ENCODE measurements at regions not wholly inside any gene's neighbourhood (a gene's known extent, or its start where the extent isn't known, plus 50 kb on each side); places are given as distances from the start of the nearest gene placed in this dataset.
"Not testable (repeated sequence)": the region's sequence is repeated elsewhere in the genome, so short reads cannot be mapped to it uniquely, and the experiment has no call there.

DNA sequence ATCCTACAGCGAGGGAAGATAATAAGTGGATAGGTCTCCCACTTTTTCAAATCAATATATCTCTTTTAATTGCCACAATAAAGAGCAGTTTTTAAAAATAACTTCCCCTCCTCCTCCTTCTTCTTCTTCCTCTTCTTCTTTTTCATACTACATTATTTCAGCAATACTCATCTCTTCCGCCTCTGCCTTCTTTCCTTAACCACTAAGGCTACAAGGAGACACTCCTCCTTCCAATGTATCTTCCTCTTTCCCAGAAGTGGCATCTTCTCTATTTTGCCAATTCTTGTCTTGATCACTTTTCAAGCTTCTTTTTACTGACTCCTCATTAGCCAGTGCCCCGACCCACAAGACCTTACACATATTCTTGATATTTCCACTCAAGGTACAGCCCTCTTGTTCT is 546.6 kb upstream of the CHAC2 start:
- H3K27me3 ChIP-seq, result no peaks in the 10 kb centered on the region
- H3K9ac ChIP-seq, result peak overlapping the region in 1 of 11 experiments; percentile 34; a peak in 1 of 22 replicates
- no peaks in the 10 kb centered on the region for H3K36me3 ChIP-seq
- H3K4me2 ChIP-seq, result peak overlapping the region in 7 of 11 experiments; percentile 20 to 99 (median 63); a peak in 12 of 22 replicates
- peak overlapping the region in 4 of 11 experiments; percentile 16 to 59 (median 42); a peak in 6 of 22 replicates for H3K27ac ChIP-seq
- TF ChIP-seq Cebpa-rat (IDR thresholded peaks at IDR 0.05), result no peak
- H4K20me1 ChIP-seq, result no peaks in the 10 kb centered on the region
- H3K4me1 ChIP-seq, result peaks cover 0 to 48% (median 9%) of the 10 kb centered on the region in 10 experiments; a peak in 11 of 20 replicates
- H3K9me3 ChIP-seq (replicated peaks in 1 of 11), result peaks cover 4 to 19% (median 9%) of the 10 kb centered on the region in 11 experiments; a peak in 16 of 22 replicates
- peak overlapping the region in 2 of 10 experiments; percentile 13 to 25; a peak in 2 of 20 replicates for H3K4me3 ChIP-seq

DNA sequence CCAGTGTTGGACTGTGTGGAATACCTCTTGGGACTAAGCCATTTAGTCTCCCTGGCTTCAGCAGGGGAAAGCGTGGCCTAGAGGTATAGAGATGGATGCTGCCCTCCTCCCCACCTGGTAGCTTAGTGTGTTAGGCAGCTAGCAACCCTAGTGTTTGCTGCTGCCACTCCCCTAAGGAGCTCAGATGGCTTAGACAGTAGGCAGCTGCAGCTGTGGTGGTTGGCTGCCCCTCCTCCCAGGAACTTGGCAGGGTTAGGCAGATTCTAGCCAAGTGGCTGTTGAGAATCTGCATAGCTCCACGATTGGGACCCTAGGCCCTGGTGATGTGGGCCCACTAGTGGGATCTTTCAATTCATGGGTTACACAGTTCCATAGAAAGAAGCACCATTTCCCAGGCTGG is 550.4 kb upstream of the CHAC2 start:
- no peak for TF ChIP-seq Cebpa-rat (IDR thresholded peaks at IDR 0.05)
- no peaks in the 10 kb centered on the region for H3K36me3 ChIP-seq
- H3K4me3 ChIP-seq, result no peak overlapping the region
- peaks cover 7 to 39% (median 12%) of the 10 kb centered on the region in 11 experiments; a peak in 18 of 22 replicates for H3K9me3 ChIP-seq (replicated peaks in 1 of 11)
- H3K4me1 ChIP-seq, result peaks cover 0 to 28% (median 9%) of the 10 kb centered on the region in 10 experiments; a peak in 11 of 20 replicates
- no peak overlapping the region for H3K9ac ChIP-seq
- H4K20me1 ChIP-seq, result no peaks in the 10 kb centered on the region
- H3K4me2 ChIP-seq, result no peak overlapping the region
- no peak overlapping the region for H3K27ac ChIP-seq
- no peaks in the 10 kb centered on the region for H3K27me3 ChIP-seq

DNA sequence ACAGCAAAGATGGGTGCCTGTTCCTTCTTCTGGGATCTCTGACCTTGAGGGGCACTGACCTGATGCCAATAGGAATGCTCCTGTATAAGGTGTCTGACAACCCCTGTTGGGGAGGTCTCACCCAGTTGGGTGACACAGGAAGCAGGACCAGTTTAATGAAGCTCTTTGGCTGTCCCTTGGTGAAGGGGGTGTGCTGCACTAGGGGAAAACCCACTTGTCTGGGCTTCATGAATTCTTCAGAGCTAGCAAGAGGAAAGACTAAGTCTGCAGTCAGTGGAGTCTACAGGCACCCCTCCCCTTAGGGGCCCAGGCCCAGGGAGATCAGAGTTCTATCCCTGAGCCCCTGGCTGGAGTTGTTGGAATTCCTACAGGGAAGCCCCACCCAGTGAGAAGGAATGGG is 550.8 kb upstream of the CHAC2 start:
- no peak for TF ChIP-seq Cebpa-rat (IDR thresholded peaks at IDR 0.05)
- H4K20me1 ChIP-seq, result no peaks in the 10 kb centered on the region
- H3K4me1 ChIP-seq, result peaks cover 0 to 23% (median 9%) of the 10 kb centered on the region in 10 experiments; a peak in 11 of 20 replicates
- no peak overlapping the region for H3K9ac ChIP-seq
- H3K36me3 ChIP-seq, result no peaks in the 10 kb centered on the region
- no peak overlapping the region for H3K4me2 ChIP-seq
- H3K27ac ChIP-seq, result no peak overlapping the region
- H3K27me3 ChIP-seq, result no peaks in the 10 kb centered on the region
- peaks cover 7 to 39% (median 12%) of the 10 kb centered on the region in 11 experiments; a peak in 18 of 22 replicates for H3K9me3 ChIP-seq (replicated peaks in 1 of 11)
- no peak overlapping the region for H3K4me3 ChIP-seq

DNA sequence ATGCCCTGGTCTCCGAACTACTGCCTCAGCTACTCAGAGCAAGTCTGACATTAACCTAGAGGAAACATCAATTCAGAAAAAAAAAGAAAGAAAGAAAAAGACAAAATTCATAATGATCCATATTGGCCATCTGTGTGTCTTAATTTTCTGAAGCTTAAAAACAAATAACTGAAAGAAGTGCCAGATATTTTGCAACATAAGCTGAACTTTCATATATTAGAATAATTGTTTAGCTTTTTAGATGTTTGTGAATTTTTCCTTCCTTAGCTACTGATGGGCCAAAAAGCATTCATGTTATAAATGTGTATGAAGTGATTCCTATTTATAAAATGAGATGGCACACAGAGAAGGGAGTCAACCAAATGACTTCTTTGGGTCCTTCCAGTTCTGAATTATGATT is 555.0 kb upstream of the CHAC2 start:
- Histone ChIP-seq H3K9me3 (replicated peaks in 1 of 11) (peaks cover 5 to 36% (median 11%) of the 10 kb centered on the region in 11 experiments; a peak in 18 of 22 replicates), H3K36me3 (no peaks in the 10 kb centered on the region), H3K4me3 (no peak overlapping the region), H3K9ac (no peak overlapping the region), H3K27ac (no peak overlapping the region), H3K4me1 (no peaks in the 10 kb centered on the region), H3K27me3 (no peaks in the 10 kb centered on the region), H3K4me2 (no peak overlapping the region), H4K20me1 (0 out of 22 replicates have a peak, but pooled peaks cover 0 to 2% (median 0%) of the 10 kb centered on the region in 11 experiments)
- no peak for TF ChIP-seq Cebpa-rat (IDR thresholded peaks at IDR 0.05)

DNA sequence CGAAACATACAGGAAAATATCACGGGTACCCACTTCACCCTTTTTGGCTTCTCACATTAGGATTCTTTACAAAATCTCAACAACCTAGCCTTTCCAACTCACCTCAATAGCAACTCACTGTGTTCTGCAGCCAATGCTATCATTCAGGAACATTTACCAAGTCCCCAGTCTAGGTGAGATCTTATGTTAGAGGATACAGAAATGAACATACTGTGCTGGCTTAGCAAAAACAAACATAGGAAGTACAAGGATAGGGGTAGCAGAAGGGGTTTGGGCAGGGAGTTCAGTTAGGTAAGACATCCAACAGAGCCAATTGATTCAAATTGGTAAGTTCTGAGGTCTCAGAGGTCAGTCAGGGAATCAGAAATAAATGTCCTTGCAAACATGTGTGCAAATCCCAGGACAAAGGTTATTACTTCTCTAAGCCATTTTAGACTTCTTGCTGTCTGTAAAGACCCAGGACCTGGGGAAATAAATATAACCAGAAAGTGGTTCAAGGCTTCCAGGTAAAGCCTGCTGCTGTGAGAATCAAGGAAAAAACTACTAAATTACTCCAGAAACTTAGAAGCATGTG is 556.3 kb upstream of the CHAC2 start:
- Histone ChIP-seq H3K9ac (no peak overlapping the region), H3K9me3 (replicated peaks in 1 of 11) (peaks cover 0 to 23% (median 5%) of the 10 kb centered on the region in 11 experiments; a peak in 10 of 22 replicates), H4K20me1 (0 out of 22 replicates have a peak, but pooled peaks cover 0 to 2% (median 0%) of the 10 kb centered on the region in 11 experiments), H3K27ac (no peak overlapping the region), H3K36me3 (no peaks in the 10 kb centered on the region), H3K4me3 (no peak overlapping the region), H3K27me3 (no peaks in the 10 kb centered on the region), H3K4me2 (no peak overlapping the region), H3K4me1 (no peaks in the 10 kb centered on the region)
- TF ChIP-seq Cebpa-rat (IDR thresholded peaks at IDR 0.05), result no peak

DNA sequence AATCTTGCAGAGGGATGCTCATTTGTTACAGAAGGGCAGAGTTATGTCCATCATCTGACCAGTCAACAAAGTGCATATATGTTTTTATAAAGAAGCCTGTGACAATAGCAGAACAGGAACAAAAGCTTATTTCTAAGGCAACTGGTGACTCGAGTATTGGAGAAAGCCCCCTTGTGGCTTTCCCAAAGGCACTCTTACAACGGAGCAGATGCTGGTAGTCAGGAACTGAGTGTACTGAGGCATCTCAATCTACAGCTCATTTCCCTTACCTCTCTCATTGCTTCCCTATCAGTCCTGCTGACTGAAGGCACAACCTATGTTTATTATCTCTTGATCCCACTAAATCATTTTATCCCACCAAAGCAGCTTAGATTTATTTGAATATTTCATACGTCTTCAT is 557.1 kb upstream of the CHAC2 start:
- no peak overlapping the region for H3K9ac ChIP-seq
- peaks cover 0 to 16% (median 5%) of the 10 kb centered on the region in 11 experiments; a peak in 10 of 22 replicates for H3K9me3 ChIP-seq (replicated peaks in 1 of 11)
- TF ChIP-seq Cebpa-rat (IDR thresholded peaks at IDR 0.05), result no peak
- 0 out of 22 replicates have a peak, but pooled peaks cover 0 to 2% (median 0%) of the 10 kb centered on the region in 11 experiments for H4K20me1 ChIP-seq
- H3K36me3 ChIP-seq, result no peaks in the 10 kb centered on the region
- H3K4me1 ChIP-seq, result no peaks in the 10 kb centered on the region
- H3K4me2 ChIP-seq, result no peak overlapping the region
- no peaks in the 10 kb centered on the region for H3K27me3 ChIP-seq
- no peak overlapping the region for H3K4me3 ChIP-seq
- no peak overlapping the region for H3K27ac ChIP-seq

DNA sequence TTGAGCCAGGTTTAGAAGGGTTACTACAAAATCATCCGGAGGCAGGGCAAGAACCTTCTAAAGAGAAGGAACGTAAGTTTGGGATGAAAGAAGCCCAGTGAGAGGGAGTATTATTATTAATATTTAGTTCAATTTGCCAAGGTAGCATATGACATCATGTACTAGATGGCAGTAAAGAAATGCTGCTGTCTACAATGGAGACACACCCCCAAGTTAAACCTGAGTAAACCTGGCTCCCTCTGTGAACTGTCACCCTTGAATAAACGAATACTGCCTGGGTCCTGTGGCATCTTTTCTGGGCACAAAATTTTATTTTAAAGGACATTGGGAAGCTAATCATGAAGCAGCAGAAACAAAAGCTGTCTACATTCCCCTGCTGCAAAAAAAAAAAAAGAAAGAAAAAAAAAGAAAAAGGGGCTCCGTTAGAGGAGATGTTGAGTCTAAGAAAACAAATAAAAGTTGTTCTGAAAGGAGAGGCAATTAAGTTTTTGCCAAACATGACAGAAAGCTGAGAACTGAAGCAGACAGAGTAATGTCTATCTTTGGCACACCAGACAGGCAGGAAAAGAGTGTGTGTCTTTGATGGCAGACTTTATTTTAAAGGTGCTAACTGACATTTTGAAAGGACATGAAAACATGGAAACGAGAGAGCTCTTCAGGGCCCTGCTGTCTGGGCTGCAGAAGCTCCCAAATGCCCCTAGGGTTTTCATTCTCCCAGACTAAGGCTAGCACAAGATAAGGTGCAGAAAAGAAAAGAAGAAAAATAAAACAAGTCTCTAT is 557.7 kb upstream of the CHAC2 start:
- no peak overlapping the region for H3K4me3 ChIP-seq
- H3K27ac ChIP-seq, result no peak overlapping the region
- H3K27me3 ChIP-seq, result no peaks in the 10 kb centered on the region
- TF ChIP-seq Cebpa-rat (IDR thresholded peaks at IDR 0.05), result no peak
- H3K9me3 ChIP-seq (replicated peaks in 1 of 11), result peaks cover 0 to 9% (median 3%) of the 10 kb centered on the region in 11 experiments; a peak in 7 of 22 replicates
- no peak overlapping the region for H3K4me2 ChIP-seq
- no peak overlapping the region for H3K9ac ChIP-seq
- 0 out of 22 replicates have a peak, but pooled peaks cover 0 to 2% (median 0%) of the 10 kb centered on the region in 11 experiments for H4K20me1 ChIP-seq
- H3K36me3 ChIP-seq, result no peaks in the 10 kb centered on the region
- no peaks in the 10 kb centered on the region for H3K4me1 ChIP-seq

DNA sequence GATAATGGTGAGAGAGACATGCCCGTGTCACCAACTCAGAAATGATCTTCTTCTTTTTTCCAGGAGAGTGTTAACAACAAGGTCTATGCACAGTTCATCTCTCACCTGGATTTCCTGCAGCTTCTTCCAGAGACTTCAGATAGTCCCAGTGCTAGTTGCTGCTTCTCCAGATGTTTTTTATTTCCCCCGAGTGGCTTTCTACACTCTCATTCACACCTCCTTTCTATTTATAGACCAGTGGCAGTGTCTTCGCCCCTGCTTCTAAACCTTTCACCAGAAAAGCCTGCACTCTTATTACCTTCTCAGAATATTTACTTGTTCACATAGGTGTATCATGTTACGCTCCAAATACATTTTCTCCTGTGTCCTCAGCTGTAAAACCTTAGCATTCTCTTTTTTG is 558.8 kb upstream of the CHAC2 start:
- no peaks in the 10 kb centered on the region for H3K36me3 ChIP-seq
- 0 out of 22 replicates have a peak, but pooled peaks cover 0 to 3% (median 0%) of the 10 kb centered on the region in 11 experiments for H3K9me3 ChIP-seq (replicated peaks in 1 of 11)
- no peak overlapping the region for H3K4me2 ChIP-seq
- H3K9ac ChIP-seq, result no peak overlapping the region
- 0 out of 22 replicates have a peak, but pooled peaks cover 0 to 2% (median 0%) of the 10 kb centered on the region in 11 experiments for H4K20me1 ChIP-seq
- no peak for TF ChIP-seq Cebpa-rat (IDR thresholded peaks at IDR 0.05)
- no peaks in the 10 kb centered on the region for H3K4me1 ChIP-seq
- no peaks in the 10 kb centered on the region for H3K27me3 ChIP-seq
- no peak overlapping the region for H3K27ac ChIP-seq
- no peak overlapping the region for H3K4me3 ChIP-seq

DNA sequence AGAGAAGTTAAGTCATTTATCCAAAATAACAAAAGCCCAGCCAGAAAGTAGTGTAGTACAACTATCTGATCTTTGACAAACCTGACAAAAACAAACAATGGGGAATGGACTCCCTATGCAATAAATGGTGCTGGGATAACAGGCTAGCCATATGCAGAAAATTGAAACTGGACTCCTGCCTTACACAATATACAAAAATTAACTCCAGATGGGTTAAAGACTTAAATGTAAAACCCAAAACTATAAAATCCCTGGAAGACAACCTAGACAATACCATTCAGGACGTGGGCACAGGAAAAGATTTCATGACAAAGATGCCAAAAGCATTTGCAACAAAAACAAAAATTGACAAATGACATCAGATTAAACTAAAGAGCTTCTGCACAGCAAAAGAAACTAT is 561.4 kb upstream of the CHAC2 start:
- not testable (repeated sequence) for H3K9ac ChIP-seq; H3K27ac ChIP-seq; H3K4me3 ChIP-seq; H4K20me1 ChIP-seq; H3K4me1 ChIP-seq; H3K27me3 ChIP-seq; H3K36me3 ChIP-seq; H3K9me3 ChIP-seq (replicated peaks in 1 of 11); H3K4me2 ChIP-seq
